ENCODE measurements at regions not wholly inside any gene's neighbourhood (a gene's known extent, or its start where the extent isn't known, plus 50 kb on each side); places are given as distances from the start of the nearest gene placed in this dataset.

DNA sequence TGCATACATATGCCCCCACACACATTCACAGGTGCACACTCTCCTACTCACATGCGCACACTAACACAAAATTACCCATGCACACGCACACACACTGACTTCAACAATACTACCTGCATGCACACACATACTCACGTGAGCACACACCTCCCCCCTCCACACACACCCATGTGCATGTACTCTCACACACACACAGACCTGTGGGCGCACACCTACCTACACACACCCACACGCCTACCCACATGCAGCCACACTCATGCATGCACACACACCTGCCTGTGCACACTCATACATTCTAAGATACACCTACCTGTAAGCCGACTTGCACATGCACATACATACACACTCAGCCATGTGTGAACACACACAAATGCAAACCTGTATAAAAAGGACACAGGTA, 97.3 kb upstream of the GSC start:
- Mint-ChIP-seq H3K4me1 (peaks cover 15% of the 10 kb centered on the region), H3K27ac (no peak overlapping the region), H3K36me3 (ENCODE audit: low read depth) (no peaks in the 10 kb centered on the region), H3K4me3 (no peak overlapping the region), H3K27me3 (ENCODE audit: insufficient read depth, low read depth, poor library complexity) (peaks cover 6% of the 10 kb centered on the region), H3K9me3 (no peaks in the 10 kb centered on the region; the same call in 2 of the 3 replicates)
- Histone ChIP-seq H2AFZ (no peak overlapping the region), H3F3A (replicated peaks; ENCODE audit: low read depth) (no peaks in the 10 kb centered on the region), H3K4me1 (ENCODE audit: insufficient read depth) (peaks cover 13% of the 10 kb centered on the region), H4K20me1 (replicated peaks; ENCODE audit: insufficient read depth) (no peaks in the 10 kb centered on the region), H3K27ac (ENCODE audit: low read depth) (no peak overlapping the region), H3K4me3 (no peak overlapping the region), H3K27me3 (ENCODE audit: insufficient read depth) (no peaks in the 10 kb centered on the region), H3K4me2 (no peak overlapping the region), H3K79me2 (replicated peaks; ENCODE audit: insufficient read depth) (no peaks in the 10 kb centered on the region), H3K9me2 (ENCODE audit: insufficient read depth) (no peaks in the 10 kb centered on the region), H3K36me3 (ENCODE audit: insufficient read depth) (no peaks in the 10 kb centered on the region)
- DNase-seq (ENCODE audit: low spot score) (no peak), ATAC-seq (no peak)
- TF ChIP-seq ETS1 (IDR thresholded peaks at IDR 0.05) (no peak), NANOG (IDR thresholded peaks at IDR 0.05; ENCODE audit: borderline replicate concordance) (no peak), JUNB (IDR thresholded peaks at IDR 0.05; ENCODE audit: unreplicated experiment) (no peak), POLR2AphosphoS5 (IDR thresholded peaks at IDR 0.05; ENCODE audit: low read depth) (no peak), ZNF331 (CRISPR knock-in tag; IDR thresholded peaks at IDR 0.05; ENCODE audit: low read depth) (no peak), CREB1 (CRISPR knock-in tag; IDR thresholded peaks at IDR 0.05; ENCODE audit: low read depth) (no peak)
- TF ChIP-seq, protein P1, sequence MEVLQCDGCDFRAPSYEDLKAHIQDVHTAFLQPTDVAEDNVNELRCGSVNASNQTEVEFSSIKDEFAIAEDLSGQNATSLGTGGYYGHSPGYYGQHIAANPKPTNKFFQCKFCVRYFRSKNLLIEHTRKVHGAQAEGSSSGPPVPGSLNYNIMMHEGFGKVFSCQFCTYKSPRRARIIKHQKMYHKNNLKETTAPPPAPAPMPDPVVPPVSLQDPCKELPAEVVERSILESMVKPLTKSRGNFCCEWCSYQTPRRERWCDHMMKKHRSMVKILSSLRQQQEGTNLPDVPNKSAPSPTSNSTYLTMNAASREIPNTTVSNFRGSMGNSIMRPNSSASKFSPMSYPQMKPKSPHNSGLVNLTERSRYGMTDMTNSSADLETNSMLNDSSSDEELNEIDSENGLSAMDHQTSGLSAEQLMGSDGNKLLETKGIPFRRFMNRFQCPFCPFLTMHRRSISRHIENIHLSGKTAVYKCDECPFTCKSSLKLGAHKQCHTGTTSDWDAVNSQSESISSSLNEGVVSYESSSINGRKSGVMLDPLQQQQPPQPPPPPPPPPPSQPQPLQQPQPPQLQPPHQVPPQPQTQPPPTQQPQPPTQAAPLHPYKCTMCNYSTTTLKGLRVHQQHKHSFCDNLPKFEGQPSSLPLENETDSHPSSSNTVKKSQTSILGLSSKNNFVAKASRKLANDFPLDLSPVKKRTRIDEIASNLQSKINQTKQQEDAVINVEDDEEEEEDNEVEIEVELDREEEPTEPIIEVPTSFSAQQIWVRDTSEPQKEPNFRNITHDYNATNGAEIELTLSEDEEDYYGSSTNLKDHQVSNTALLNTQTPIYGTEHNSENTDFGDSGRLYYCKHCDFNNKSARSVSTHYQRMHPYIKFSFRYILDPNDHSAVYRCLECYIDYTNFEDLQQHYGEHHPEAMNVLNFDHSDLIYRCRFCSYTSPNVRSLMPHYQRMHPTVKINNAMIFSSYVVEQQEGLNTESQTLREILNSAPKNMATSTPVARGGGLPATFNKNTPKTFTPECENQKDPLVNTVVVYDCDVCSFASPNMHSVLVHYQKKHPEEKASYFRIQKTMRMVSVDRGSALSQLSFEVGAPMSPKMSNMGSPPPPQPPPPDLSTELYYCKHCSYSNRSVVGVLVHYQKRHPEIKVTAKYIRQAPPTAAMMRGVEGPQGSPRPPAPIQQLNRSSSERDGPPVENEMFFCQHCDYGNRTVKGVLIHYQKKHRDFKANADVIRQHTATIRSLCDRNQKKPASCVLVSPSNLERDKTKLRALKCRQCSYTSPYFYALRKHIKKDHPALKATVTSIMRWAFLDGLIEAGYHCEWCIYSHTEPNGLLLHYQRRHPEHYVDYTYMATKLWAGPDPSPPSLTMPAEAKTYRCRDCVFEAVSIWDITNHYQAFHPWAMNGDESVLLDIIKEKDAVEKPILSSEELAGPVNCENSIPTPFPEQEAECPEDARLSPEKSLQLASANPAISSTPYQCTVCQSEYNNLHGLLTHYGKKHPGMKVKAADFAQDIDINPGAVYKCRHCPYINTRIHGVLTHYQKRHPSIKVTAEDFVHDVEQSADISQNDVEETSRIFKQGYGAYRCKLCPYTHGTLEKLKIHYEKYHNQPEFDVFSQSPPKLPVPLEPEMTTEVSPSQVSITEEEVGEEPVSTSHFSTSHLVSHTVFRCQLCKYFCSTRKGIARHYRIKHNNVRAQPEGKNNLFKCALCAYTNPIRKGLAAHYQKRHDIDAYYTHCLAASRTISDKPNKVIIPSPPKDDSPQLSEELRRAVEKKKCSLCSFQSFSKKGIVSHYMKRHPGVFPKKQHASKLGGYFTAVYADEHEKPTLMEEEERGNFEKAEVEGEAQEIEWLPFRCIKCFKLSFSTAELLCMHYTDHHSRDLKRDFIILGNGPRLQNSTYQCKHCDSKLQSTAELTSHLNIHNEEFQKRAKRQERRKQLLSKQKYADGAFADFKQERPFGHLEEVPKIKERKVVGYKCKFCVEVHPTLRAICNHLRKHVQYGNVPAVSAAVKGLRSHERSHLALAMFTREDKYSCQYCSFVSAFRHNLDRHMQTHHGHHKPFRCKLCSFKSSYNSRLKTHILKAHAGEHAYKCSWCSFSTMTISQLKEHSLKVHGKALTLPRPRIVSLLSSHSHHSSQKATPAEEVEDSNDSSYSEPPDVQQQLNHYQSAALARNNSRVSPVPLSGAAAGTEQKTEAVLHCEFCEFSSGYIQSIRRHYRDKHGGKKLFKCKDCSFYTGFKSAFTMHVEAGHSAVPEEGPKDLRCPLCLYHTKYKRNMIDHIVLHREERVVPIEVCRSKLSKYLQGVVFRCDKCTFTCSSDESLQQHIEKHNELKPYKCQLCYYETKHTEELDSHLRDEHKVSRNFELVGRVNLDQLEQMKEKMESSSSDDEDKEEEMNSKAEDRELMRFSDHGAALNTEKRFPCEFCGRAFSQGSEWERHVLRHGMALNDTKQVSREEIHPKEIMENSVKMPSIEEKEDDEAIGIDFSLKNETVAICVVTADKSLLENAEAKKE (CRISPR knock-in tag; IDR thresholded peaks at IDR 0.05): no peak
- TF ChIP-seq, protein P2, sequence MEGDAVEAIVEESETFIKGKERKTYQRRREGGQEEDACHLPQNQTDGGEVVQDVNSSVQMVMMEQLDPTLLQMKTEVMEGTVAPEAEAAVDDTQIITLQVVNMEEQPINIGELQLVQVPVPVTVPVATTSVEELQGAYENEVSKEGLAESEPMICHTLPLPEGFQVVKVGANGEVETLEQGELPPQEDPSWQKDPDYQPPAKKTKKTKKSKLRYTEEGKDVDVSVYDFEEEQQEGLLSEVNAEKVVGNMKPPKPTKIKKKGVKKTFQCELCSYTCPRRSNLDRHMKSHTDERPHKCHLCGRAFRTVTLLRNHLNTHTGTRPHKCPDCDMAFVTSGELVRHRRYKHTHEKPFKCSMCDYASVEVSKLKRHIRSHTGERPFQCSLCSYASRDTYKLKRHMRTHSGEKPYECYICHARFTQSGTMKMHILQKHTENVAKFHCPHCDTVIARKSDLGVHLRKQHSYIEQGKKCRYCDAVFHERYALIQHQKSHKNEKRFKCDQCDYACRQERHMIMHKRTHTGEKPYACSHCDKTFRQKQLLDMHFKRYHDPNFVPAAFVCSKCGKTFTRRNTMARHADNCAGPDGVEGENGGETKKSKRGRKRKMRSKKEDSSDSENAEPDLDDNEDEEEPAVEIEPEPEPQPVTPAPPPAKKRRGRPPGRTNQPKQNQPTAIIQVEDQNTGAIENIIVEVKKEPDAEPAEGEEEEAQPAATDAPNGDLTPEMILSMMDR (conservative IDR thresholded peaks at IDR 0.05; ENCODE audit: low read depth in 2 of 2): no peak
- TF ChIP-seq, protein P3, sequence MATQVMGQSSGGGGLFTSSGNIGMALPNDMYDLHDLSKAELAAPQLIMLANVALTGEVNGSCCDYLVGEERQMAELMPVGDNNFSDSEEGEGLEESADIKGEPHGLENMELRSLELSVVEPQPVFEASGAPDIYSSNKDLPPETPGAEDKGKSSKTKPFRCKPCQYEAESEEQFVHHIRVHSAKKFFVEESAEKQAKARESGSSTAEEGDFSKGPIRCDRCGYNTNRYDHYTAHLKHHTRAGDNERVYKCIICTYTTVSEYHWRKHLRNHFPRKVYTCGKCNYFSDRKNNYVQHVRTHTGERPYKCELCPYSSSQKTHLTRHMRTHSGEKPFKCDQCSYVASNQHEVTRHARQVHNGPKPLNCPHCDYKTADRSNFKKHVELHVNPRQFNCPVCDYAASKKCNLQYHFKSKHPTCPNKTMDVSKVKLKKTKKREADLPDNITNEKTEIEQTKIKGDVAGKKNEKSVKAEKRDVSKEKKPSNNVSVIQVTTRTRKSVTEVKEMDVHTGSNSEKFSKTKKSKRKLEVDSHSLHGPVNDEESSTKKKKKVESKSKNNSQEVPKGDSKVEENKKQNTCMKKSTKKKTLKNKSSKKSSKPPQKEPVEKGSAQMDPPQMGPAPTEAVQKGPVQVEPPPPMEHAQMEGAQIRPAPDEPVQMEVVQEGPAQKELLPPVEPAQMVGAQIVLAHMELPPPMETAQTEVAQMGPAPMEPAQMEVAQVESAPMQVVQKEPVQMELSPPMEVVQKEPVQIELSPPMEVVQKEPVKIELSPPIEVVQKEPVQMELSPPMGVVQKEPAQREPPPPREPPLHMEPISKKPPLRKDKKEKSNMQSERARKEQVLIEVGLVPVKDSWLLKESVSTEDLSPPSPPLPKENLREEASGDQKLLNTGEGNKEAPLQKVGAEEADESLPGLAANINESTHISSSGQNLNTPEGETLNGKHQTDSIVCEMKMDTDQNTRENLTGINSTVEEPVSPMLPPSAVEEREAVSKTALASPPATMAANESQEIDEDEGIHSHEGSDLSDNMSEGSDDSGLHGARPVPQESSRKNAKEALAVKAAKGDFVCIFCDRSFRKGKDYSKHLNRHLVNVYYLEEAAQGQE (IDR thresholded peaks at IDR 0.05; ENCODE audit: unreplicated experiment): no peak
